ENCODE measurements at regions not wholly inside any gene's neighbourhood (a gene's known extent, or its start where the extent isn't known, plus 50 kb on each side); places are given as distances from the start of the nearest gene placed in this dataset.

- Histone ChIP-seq H3K79me2 (no peaks in the 10 kb centered on the region), H3K4me3 (ENCODE audit: low read depth, low read length) (no peak overlapping the region), H3K4me1 (no peaks in the 10 kb centered on the region), H3K4me2 (ENCODE audit: low read length) (no peak overlapping the region), H3K9me3 (ENCODE audit: control insufficient read depth, low read length) (no peaks in the 10 kb centered on the region), H3K27ac (no peak overlapping the region), H2AFZ (no peak overlapping the region), H3K27me3 (ENCODE audit: control insufficient read depth, insufficient read depth, low read length) (no peaks in the 10 kb centered on the region), H3K9ac (no peak overlapping the region), H3K36me3 (ENCODE audit: control insufficient read depth, insufficient read depth, low read length) (no peaks in the 10 kb centered on the region)
- no peak for TF ChIP-seq CTCF (IDR thresholded peaks at IDR 0.05)
Observed at GRCh38 chr6:63437058-63437457, 117.3 kb upstream of the LGSN start.

DNA sequence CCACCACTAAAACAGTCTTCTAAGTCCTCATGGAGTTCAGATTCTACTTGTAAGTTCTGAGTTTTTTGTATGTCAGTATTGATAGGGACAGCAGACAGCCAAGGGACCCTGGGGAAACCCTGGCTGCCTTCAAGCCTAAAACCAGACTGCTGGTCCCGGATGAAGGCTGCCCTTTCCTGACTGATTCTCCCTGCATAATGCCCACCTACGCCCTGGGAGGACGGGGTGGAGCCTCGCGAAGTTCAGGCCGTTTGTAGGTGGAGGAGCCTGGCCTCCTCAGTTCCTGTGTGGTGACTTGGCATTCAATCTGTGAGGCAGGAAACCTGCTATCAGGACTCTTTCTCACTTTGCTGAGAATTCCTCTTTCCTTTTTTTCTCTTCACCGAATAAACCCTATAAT lies 120.3 kb upstream of the LGSN start:
- Histone ChIP-seq H2AFZ (no peak overlapping the region), H3K4me3 (ENCODE audit: low read depth, low read length) (no peak overlapping the region), H3K4me2 (ENCODE audit: low read length) (no peak overlapping the region), H3K9ac (no peak overlapping the region), H3K79me2 (no peaks in the 10 kb centered on the region), H3K27me3 (ENCODE audit: control insufficient read depth, insufficient read depth, low read length) (no peaks in the 10 kb centered on the region), H3K36me3 (ENCODE audit: control insufficient read depth, insufficient read depth, low read length) (no peaks in the 10 kb centered on the region), H3K9me3 (ENCODE audit: control insufficient read depth, low read length) (no peaks in the 10 kb centered on the region), H3K4me1 (no peaks in the 10 kb centered on the region), H3K27ac (no peak overlapping the region)
- no peak for TF ChIP-seq CTCF (IDR thresholded peaks at IDR 0.05)

GRCh38 chr6:63440594-63440993 lies 120.8 kb upstream of the LGSN start:
- Histone ChIP-seq H3K79me2 (no peaks in the 10 kb centered on the region), H3K4me2 (ENCODE audit: low read length) (no peak overlapping the region)

DNA sequence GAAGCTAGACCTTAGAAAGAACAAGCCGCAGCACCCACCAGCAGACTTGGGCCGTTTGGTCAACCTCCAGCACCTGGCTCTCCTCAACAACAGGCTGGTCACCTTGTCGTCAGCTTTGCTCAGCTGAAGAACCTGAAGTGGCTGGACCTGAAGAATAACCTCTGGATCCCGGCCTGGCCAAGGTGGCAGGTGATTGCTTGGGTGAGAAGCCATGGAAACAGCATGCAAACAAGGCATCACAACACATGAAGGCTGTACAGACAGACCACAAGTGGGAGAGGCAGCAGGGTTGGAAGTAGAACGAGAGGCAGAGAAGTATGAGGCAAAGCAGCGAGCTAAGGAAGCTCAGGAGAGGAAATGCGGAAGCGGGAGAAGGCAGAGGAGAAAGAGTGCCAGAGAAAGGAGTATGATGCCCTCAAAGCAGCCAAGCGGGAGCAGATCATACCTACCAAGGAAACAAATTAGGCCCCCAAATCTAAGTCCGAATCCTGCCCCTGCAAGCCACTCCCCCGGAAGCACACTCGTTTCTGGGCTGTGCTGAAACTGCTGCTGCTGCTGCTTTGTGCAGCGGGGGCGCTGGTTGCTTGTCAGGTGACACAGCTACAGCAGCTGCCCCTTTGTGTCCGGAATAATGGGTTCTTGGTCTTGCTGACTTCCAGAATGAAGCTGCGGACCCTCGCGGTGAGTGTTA lies 121.6 kb upstream of the LGSN start:
- Histone ChIP-seq H3K4me3 (ENCODE audit: low read depth, low read length) (no peak overlapping the region), H3K9me3 (ENCODE audit: control insufficient read depth, low read length) (no peaks in the 10 kb centered on the region), H3K79me2 (no peaks in the 10 kb centered on the region), H3K36me3 (ENCODE audit: control insufficient read depth, insufficient read depth, low read length) (no peaks in the 10 kb centered on the region), H3K4me2 (ENCODE audit: low read length) (no peak overlapping the region), H3K27ac (no peak overlapping the region), H2AFZ (no peak overlapping the region), H3K4me1 (no peaks in the 10 kb centered on the region), H3K9ac (no peak overlapping the region), H3K27me3 (ENCODE audit: control insufficient read depth, insufficient read depth, low read length) (no peaks in the 10 kb centered on the region)
- no peak for TF ChIP-seq CTCF (IDR thresholded peaks at IDR 0.05)

More at GRCh38 chr6:63440594-63440993, 120.8 kb upstream of the LGSN start:
- no peak for TF ChIP-seq CTCF (IDR thresholded peaks at IDR 0.05)
- no peaks in the 10 kb centered on the region for H3K36me3 ChIP-seq (ENCODE audit: control insufficient read depth, insufficient read depth, low read length)
- H3K27me3 ChIP-seq (ENCODE audit: control insufficient read depth, insufficient read depth, low read length) = no peaks in the 10 kb centered on the region
- no peaks in the 10 kb centered on the region for H3K4me1 ChIP-seq
- H3K9me3 ChIP-seq (ENCODE audit: control insufficient read depth, low read length) = no peaks in the 10 kb centered on the region
- no peak overlapping the region for H3K4me3 ChIP-seq (ENCODE audit: low read depth, low read length)
- no peak overlapping the region for H2AFZ ChIP-seq
- no peak overlapping the region for H3K9ac ChIP-seq
- H3K27ac ChIP-seq = no peak overlapping the region

DNA sequence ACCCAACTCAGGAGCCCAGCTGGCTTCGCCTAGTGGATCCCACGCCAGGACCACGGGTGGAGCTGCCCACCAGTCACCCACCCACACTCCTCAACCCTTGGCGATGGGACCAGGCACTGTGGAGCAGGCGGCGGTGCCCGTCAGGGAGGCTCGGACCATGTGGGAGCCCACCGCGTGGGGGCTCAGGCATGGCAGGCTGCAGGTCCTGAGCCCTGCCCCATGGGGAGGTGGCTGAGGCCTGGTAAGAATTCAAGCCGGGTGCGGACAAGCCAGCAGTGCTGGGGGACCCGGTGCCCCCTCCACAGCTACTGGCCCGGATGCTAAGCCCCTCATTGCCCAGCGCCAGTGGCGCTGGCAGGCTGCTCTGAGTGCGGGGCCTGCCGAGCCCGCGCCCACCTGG lies 123.1 kb upstream of the LGSN start:
- no peaks in the 10 kb centered on the region for H3K9me3 ChIP-seq (ENCODE audit: control insufficient read depth, low read length)
- H3K4me1 ChIP-seq = no peaks in the 10 kb centered on the region
- TF ChIP-seq CTCF (IDR thresholded peaks at IDR 0.05) = no peak
- no peak overlapping the region for H3K4me2 ChIP-seq (ENCODE audit: low read length)
- H3K27ac ChIP-seq = no peak overlapping the region
- H3K27me3 ChIP-seq (ENCODE audit: control insufficient read depth, insufficient read depth, low read length) = no peaks in the 10 kb centered on the region
- H3K9ac ChIP-seq = no peak overlapping the region
- no peaks in the 10 kb centered on the region for H3K79me2 ChIP-seq
- H3K4me3 ChIP-seq (ENCODE audit: low read depth, low read length) = no peak overlapping the region
- no peaks in the 10 kb centered on the region for H3K36me3 ChIP-seq (ENCODE audit: control insufficient read depth, insufficient read depth, low read length)
- no peak overlapping the region for H2AFZ ChIP-seq

Data from parathyroid adenoma (tissue), 2 donors.